ENCODE measurements at regions not wholly inside any gene's neighbourhood (a gene's known extent, or its start where the extent isn't known, plus 50 kb on each side); places are given as distances from the start of the nearest gene placed in this dataset.

GRCh38 chr13:86737334-86737932 lies 933.7 kb upstream of the SLITRK5 start:
- no peak for DNase-seq (ENCODE audit: low spot score)

- DNase-seq (ENCODE audit: low spot score): no peak
Measured at GRCh38 chr13:86741762-86742285, 929.3 kb upstream of the SLITRK5 start.

- DNase-seq (ENCODE audit: low spot score): no peak
Measured at GRCh38 chr13:86757236-86757978, 913.8 kb upstream of the SLITRK5 start.

GRCh38 chr13:86758116-86758515 lies 913.1 kb upstream of the SLITRK5 start:
- DNase-seq (ENCODE audit: low spot score): no peak

- DNase-seq (ENCODE audit: low spot score): no peak
Measured at GRCh38 chr13:86760620-86761019, 910.6 kb upstream of the SLITRK5 start.

GRCh38 chr13:86765462-86765861 lies 905.7 kb upstream of the SLITRK5 start:
- DNase-seq (ENCODE audit: low spot score): no peak

GRCh38 chr13:86788616-86789015 lies 882.6 kb upstream of the SLITRK5 start:
- no peak for DNase-seq (ENCODE audit: low spot score)

GRCh38 chr13:86792153-86792651 lies 879.0 kb upstream of the SLITRK5 start:
- no peak for DNase-seq (ENCODE audit: low spot score)

GRCh38 chr13:86795858-86796257 lies 875.3 kb upstream of the SLITRK5 start:
- DNase-seq (ENCODE audit: low spot score): no peak

- DNase-seq (ENCODE audit: low spot score): no peak
Measured at GRCh38 chr13:86810361-86810760, 860.8 kb upstream of the SLITRK5 start.

- no peak for DNase-seq (ENCODE audit: low spot score)
Measured at GRCh38 chr13:86813198-86813597, 858.0 kb upstream of the SLITRK5 start.

- no peak for DNase-seq (ENCODE audit: low spot score)
Measured at GRCh38 chr13:86825410-86825809, 845.8 kb upstream of the SLITRK5 start.

- DNase-seq (ENCODE audit: low spot score): no peak
Measured at GRCh38 chr13:86826232-86826631, 844.9 kb upstream of the SLITRK5 start.

GRCh38 chr13:86830046-86830445 lies 841.1 kb upstream of the SLITRK5 start:
- DNase-seq (ENCODE audit: low spot score): no peak

GRCh38 chr13:86831084-86831483 lies 840.1 kb upstream of the SLITRK5 start:
- no peak for DNase-seq (ENCODE audit: low spot score)

GRCh38 chr13:86838411-86839120 lies 832.6 kb upstream of the SLITRK5 start:
- DNase-seq (ENCODE audit: low spot score): no peak

- DNase-seq (ENCODE audit: low spot score): no peak
Measured at GRCh38 chr13:86839221-86839620, 832.0 kb upstream of the SLITRK5 start.

GRCh38 chr13:86840250-86841191 lies 830.6 kb upstream of the SLITRK5 start:
- DNase-seq (ENCODE audit: low spot score): no peak

- no peak for DNase-seq (ENCODE audit: low spot score)
Measured at GRCh38 chr13:86841264-86841663, 829.9 kb upstream of the SLITRK5 start.

GRCh38 chr13:86846501-86846900 lies 824.7 kb upstream of the SLITRK5 start:
- no peak for DNase-seq (ENCODE audit: low spot score)

- no peak for DNase-seq (ENCODE audit: low spot score)
Measured at GRCh38 chr13:86848716-86849115, 822.5 kb upstream of the SLITRK5 start.

GRCh38 chr13:86856991-86857390 lies 814.2 kb upstream of the SLITRK5 start:
- no peak for DNase-seq (ENCODE audit: low spot score)
